Loucy (cell line): ENCODE measurements at regions not wholly inside any gene's neighbourhood (a gene's known extent, or its start where the extent isn't known, plus 50 kb on each side); places are given as distances from the start of the nearest gene placed in this dataset.

Source experiments
- H2AFZ ChIP-seq: fragments of 200-600 bp; sonication (generic); 2 replicates; pipeline ENCODE4 v1.6.0; 2016; ENCODE audit warnings: antibody characterized with exemption, mild to moderate bottlenecking, low read length, moderate library complexity
- H3F3A ChIP-seq: fragments of 200-600 bp; 2 replicates; pipeline ENCODE4 v1.6.0; 2016; ENCODE audit warnings: antibody characterized with exemption, low read depth, mild to moderate bottlenecking
- H3K27me3 ChIP-seq: fragments of 200-600 bp; sonication (generic); 2 replicates; pipeline ENCODE4 v1.6.1; 2014; ENCODE audit warnings: low read length, mild to moderate bottlenecking; ENCODE audit not compliant: insufficient read depth, poor library complexity, severe bottlenecking
- H3K36me3 ChIP-seq: fragments of 200-600 bp; sonication (generic); 2 replicates; pipeline ENCODE4 v1.6.1; 2016; ENCODE audit warnings: low read length; ENCODE audit not compliant: insufficient read depth
- H3K4me1 ChIP-seq: fragments of 200-600 bp; sonication (generic); 2 replicates; pipeline ENCODE4 v1.5.1; 2014; ENCODE audit warnings: low read length, mild to moderate bottlenecking; ENCODE audit not compliant: insufficient read depth, poor library complexity, severe bottlenecking
- H3K4me2 ChIP-seq: fragments of 200-600 bp; sonication (generic); 2 replicates; pipeline ENCODE4 v1.6.0; 2014; ENCODE audit warnings: antibody characterized with exemption, low read length, low read depth, mild to moderate bottlenecking; ENCODE audit not compliant: poor library complexity, severe bottlenecking
- H3K4me3 ChIP-seq: fragments of 200-600 bp; sonication (generic); 2 replicates; pipeline ENCODE4 v1.5.1; 2014; ENCODE audit warnings: low read length, mild to moderate bottlenecking, mixed read lengths; ENCODE audit not compliant: poor library complexity, severe bottlenecking
- H3K79me2 ChIP-seq: fragments of 200-600 bp; sonication (generic); 2 replicates; pipeline ENCODE4 v1.6.1; 2014; ENCODE audit warnings: low read length; ENCODE audit not compliant: insufficient read depth
- H3K9ac ChIP-seq: fragments of 200-600 bp; sonication (generic); 2 replicates; pipeline ENCODE4 v1.6.0; 2014; ENCODE audit warnings: mild to moderate bottlenecking, low read depth, low read length, moderate library complexity; ENCODE audit not compliant: poor library complexity, severe bottlenecking
- H3K9me2 ChIP-seq: fragments of 200-600 bp; sonication (generic); replicated peaks from 2 replicates; pipeline ENCODE4 v1.6.1; 2016; ENCODE audit warnings: low read depth, low read length, mixed read lengths
- H3K9me3 ChIP-seq: fragments of 200-600 bp; sonication (generic); 2 replicates; pipeline ENCODE4 v1.6.1; 2014; ENCODE audit warnings: mild to moderate bottlenecking, antibody characterized with exemption, low read length, low read depth; ENCODE audit not compliant: insufficient read depth
- H4K20me1 ChIP-seq: fragments of 200-600 bp; sonication (generic); 2 replicates; pipeline ENCODE4 v1.6.0; 2014; ENCODE audit warnings: antibody characterized with exemption, low read length, mild to moderate bottlenecking; ENCODE audit not compliant: insufficient read depth, poor library complexity, severe bottlenecking
- EZH2phosphoT487 ChIP-seq: fragments of 200-600 bp; IDR thresholded peaks from 2 replicates; pipeline ENCODE4 v1.6.1; 2018; ENCODE audit warnings: antibody characterized with exemption, mild to moderate bottlenecking, moderate library complexity, borderline replicate concordance
- TF ChIP-seq, protein P1 (sequence below): fragments of 200-600 bp; sonication (generic); conservative IDR thresholded peaks from 2 replicates; pipeline ENCODE4 v1.5.1; 2014; ENCODE audit warnings: mild to moderate bottlenecking, antibody characterized with exemption, low read length

DNA sequence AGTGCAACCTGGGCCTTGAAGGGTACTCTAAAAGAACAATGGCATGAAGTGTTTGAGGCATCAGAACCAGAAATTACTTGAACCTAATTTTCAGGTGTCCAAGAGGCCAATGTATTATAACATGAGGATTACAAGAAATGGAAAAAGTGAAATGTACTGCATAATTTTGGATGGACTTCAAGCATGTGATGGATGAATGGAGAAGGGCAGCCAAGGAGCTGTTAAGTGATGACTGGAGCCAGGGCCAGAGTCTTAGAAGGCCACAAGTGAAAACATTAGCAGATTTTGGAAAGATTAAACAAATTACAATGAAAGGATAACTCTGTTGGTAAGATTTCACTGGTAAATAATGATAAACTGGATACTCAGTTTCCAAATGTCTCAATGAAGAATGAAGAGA lies 738.2 kb downstream of the CD109 start:
- H3K79me2 ChIP-seq, result no peaks in the 10 kb centered on the region
- H3F3A ChIP-seq, result no peaks in the 10 kb centered on the region

GRCh38 chr6:74431873-74432580 lies 736.0 kb downstream of the CD109 start:
- no peaks in the 10 kb centered on the region for H3K36me3 ChIP-seq
- H3K4me2 ChIP-seq, result no peak overlapping the region
- no peaks in the 10 kb centered on the region for H3F3A ChIP-seq
- H3K4me1 ChIP-seq, result no peaks in the 10 kb centered on the region
- H3K79me2 ChIP-seq, result no peaks in the 10 kb centered on the region
- H3K9me3 ChIP-seq, result no peaks in the 10 kb centered on the region
- H3K9me2 ChIP-seq, result no peaks in the 10 kb centered on the region
- no peak overlapping the region for H3K9ac ChIP-seq
- H3K27me3 ChIP-seq, result no peaks in the 10 kb centered on the region
- TF ChIP-seq EZH2phosphoT487, result no peak
- TF ChIP-seq, protein P1, sequence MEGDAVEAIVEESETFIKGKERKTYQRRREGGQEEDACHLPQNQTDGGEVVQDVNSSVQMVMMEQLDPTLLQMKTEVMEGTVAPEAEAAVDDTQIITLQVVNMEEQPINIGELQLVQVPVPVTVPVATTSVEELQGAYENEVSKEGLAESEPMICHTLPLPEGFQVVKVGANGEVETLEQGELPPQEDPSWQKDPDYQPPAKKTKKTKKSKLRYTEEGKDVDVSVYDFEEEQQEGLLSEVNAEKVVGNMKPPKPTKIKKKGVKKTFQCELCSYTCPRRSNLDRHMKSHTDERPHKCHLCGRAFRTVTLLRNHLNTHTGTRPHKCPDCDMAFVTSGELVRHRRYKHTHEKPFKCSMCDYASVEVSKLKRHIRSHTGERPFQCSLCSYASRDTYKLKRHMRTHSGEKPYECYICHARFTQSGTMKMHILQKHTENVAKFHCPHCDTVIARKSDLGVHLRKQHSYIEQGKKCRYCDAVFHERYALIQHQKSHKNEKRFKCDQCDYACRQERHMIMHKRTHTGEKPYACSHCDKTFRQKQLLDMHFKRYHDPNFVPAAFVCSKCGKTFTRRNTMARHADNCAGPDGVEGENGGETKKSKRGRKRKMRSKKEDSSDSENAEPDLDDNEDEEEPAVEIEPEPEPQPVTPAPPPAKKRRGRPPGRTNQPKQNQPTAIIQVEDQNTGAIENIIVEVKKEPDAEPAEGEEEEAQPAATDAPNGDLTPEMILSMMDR, result no peak
- no peak overlapping the region for H3K4me3 ChIP-seq
- H4K20me1 ChIP-seq, result no peaks in the 10 kb centered on the region
- no peak overlapping the region for H2AFZ ChIP-seq

More for the DNA sequence above, 738.2 kb downstream of the CD109 start:
- no peaks in the 10 kb centered on the region for H3K27me3 ChIP-seq
- H3K9ac ChIP-seq, result no peak overlapping the region
- no peaks in the 10 kb centered on the region for H3K9me2 ChIP-seq
- H3K4me3 ChIP-seq, result no peak overlapping the region
- no peak overlapping the region for H2AFZ ChIP-seq
- H4K20me1 ChIP-seq, result no peaks in the 10 kb centered on the region
- no peaks in the 10 kb centered on the region for H3K4me1 ChIP-seq
- H3K4me2 ChIP-seq, result no peak overlapping the region
- H3K9me3 ChIP-seq, result no peaks in the 10 kb centered on the region
- TF ChIP-seq, protein P1, result no peak
- no peak for TF ChIP-seq EZH2phosphoT487
- no peaks in the 10 kb centered on the region for H3K36me3 ChIP-seq

GRCh38 chr6:74420221-74420620 lies 724.2 kb downstream of the CD109 start:
- H3K4me1 ChIP-seq, result no peaks in the 10 kb centered on the region
- H3K27me3 ChIP-seq, result no peaks in the 10 kb centered on the region
- H3K4me2 ChIP-seq, result no peak overlapping the region
- no peak overlapping the region for H3K9ac ChIP-seq
- H3K9me3 ChIP-seq, result no peaks in the 10 kb centered on the region
- no peaks in the 10 kb centered on the region; the same call in 1 of the 2 replicates for H3K9me2 ChIP-seq
- no peaks in the 10 kb centered on the region for H3K36me3 ChIP-seq
- H3F3A ChIP-seq, result no peaks in the 10 kb centered on the region
- H3K79me2 ChIP-seq, result no peaks in the 10 kb centered on the region
- no peak for TF ChIP-seq EZH2phosphoT487
- TF ChIP-seq, protein P1, result no peak
- H2AFZ ChIP-seq, result no peak overlapping the region
- H4K20me1 ChIP-seq, result no peaks in the 10 kb centered on the region
- no peak overlapping the region for H3K4me3 ChIP-seq
